Muscle of back (tissue), 3 donors: ENCODE measurements at regions not wholly inside any gene's neighbourhood (a gene's known extent, or its start where the extent isn't known, plus 50 kb on each side); places are given as distances from the start of the nearest gene placed in this dataset.

ENCODE experiments used
- DNase-seq, 3 donors: peaks; one replicate each; pipeline versions ENCODE4 v3.0.0 to v3.0.0-alpha.2; 2013

GRCh38 chr1:181142096-181142958 lies 53.8 kb downstream of the IER5 start:
- DNase-seq, result peak; percentile 80 to 95 (median 91)

DNA sequence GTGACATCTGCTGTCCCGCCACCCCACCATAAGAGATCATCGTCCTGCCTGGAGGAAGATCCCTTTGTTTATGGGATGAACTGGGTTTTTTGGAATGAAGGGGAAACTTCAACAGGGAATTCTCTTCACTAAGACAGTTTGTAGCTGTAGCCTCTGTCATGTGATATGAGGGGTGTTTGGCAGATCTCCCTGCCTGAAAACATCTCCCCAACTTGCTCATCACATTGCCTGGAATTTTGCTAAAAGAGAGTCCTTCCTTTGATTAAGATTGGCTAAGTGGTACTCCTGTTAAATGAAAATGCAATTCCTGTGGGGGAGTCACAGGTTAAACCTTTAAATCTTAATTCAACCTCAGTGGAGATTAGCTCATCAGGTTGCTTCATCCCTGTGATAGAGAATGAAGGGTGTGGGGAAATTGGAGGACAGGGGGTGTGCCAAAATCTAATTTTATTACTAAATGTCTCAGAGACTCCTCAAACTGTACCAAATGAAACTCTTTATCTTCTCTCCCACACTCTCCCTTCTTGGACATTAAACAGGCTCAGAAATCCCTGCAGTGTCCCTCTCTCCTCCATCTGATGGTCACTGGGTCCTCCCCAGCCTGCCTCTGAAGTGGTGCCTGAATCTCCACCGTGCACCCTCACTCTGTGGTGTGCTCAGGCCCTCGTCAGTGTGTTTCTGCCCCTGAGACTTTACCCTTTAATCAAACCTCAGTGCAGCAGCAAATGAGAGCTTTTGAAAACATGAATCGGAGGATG lies 54.8 kb downstream of the IER5 start:
- DNase-seq, result no peak

DNA sequence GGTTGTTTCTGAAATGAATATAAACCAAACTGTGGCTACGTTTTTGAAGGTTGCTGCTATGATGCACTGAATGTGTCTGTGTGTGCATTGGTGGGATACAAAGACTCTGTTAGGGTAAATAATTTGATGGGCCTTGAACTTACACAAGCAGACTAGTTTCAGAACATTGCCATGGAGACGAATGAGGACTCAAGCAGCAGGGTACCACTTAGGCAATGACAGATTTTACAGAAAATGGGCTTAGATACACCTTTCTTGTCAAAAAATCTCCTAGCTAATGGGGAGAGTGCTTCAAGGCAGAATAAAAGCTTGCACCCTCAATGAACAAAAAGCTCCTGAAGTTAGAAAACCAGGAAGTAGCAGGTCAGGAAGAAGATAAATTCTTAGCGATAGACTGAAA lies 55.7 kb downstream of the IER5 start:
- no peak for DNase-seq

DNA sequence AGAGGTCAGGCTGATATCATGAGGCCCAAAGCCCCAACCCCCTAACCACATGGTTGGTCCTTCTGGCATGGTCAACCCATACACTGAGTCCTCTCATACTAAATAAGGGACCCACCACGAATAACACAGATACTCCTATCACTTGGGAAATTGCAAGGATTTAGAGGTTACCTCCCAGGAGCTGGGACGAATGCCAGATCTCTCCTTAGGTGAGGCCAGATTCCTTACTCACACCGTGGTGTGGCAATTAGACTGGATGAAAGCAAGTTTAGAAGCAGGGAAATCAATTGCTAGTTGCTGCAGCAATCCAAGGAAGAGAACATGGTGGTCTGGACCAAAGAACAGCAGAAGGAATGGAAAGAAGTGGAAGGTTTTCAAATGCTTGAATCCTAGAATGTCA lies 60.1 kb downstream of the IER5 start:
- DNase-seq, result no peak

DNA sequence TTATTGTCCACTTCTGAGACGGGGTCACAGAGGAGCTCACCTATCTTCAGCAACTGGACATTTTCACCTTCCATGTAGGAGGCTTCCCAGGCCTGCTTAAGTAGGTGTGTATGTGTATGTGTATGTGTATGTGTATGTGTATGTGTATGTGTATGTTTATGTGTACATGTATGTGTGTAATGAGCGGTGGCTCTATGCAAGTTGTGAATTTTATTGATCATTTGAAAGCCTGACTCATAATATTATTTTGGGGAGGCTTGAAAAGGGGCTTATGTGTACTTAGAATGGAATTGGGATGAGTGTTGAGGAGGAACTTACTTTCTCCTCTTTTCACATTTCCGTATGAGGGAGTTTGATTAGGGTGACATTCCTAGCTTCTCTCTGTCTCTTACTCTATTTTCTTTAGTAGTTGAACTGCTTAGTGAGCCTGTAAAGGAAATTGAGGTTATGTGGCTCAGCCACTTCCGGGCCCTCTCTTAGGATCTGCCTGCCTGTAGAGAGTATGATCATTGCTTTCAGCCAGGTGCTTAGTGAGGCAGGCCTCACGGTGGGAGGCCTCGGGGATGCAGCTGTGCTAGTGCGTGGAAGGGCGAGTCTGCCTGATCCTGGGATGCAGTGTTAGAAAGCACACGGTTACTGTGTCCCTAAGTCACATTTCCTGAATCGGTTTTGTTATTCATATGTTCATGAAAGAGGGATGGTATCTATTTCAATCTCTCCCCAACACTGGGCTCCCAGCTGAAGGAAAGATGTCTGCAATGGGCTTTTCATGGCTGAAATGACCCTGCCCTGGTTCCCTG lies 61.0 kb downstream of the IER5 start:
- peak in 1 of 3 donors; percentile 34 for DNase-seq

GRCh38 chr1:181150273-181150672 lies 61.8 kb downstream of the IER5 start:
- DNase-seq, result no peak

- DNase-seq, result no peak
These were observed 62.3 kb downstream of the IER5 start for GRCh38 chr1:181150842-181151241.

DNA sequence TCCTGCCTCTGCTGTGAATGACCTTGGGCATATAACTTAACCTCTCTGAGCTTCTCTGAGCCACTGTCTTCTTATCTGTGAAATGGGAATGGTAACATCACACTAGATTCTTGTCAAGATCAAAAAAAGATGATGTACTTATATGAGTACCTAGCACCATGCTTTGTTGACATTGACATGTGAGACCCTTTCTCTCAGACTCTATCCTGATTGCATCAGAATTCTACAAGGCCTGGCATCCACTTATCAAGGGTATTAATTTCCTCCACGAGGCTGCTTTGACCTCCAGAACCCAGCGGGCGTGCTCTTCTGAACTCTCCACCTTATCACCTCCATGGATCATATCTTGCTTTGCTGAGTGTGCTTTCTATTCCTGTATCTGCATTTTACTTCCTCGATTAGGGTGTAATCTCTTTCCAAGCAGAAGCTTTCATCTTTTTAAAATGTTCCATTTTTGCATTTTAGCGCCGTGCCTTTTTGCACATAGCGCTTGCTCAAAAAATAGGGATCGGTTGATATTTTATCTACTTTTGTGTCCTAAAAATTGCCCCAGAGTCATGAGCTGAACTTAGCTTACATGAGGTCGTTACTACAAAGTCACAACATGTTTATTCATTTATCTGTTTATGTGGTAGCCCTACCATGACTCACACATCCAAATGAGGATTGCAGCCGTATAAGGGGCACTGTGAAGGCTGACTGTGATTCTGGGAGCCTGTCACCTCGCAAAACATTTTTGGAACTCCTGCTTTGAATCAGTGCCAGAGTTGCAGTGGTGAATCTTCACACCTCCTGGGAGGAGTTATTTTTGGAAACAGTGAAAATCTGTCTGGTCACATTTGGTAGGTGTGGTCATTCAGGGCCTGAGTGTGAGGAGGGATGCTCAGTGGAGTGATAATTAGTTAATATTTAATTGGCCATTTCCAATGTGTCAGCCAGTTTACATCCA lies 63.2 kb downstream of the IER5 start:
- peak; percentile 44 to 63 (median 46) for DNase-seq

DNA sequence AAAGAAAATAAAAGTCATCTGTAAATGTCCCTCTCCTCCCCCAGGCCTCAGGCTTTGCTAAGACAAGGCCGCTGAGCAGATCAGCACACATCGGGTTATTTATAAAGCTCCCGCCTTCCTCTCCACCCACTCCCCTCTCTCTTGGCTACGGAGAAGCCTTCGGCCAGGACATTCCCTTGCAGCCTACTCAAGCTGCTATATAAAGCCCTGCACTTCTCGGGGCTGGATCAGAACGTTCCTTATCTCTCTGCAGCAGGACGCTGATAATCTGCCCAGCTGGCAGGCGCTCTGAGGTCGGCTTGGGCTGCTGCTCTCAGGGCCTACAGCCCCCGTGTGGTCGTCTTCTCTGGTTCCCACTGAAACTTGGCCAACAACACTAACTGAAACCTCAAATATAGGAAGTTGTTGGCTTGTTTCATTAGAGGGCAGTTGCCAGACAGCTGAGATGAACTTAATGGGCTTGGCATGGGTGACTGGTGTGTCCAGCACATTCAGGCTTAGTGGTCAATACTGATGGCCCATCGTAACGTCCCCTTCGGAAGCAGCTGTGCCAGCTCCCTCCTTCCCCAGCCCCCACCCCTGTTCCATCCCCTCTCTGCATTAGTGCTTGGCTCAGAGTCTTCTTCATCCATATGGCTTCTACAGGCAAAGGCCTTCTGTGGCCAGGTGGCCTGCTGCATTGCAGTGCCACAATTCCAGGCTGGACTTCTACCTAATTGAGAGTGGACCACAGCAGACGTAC lies 64.6 kb downstream of the IER5 start:
- DNase-seq, result peak; percentile 81 to 89 (median 85)

GRCh38 chr1:181153634-181153961 lies 65.1 kb downstream of the IER5 start:
- no peak for DNase-seq

GRCh38 chr1:181155339-181155738 lies 66.8 kb downstream of the IER5 start:
- no peak for DNase-seq

- DNase-seq, result no peak
These were observed 71.1 kb downstream of the IER5 start for GRCh38 chr1:181159451-181160140.

DNA sequence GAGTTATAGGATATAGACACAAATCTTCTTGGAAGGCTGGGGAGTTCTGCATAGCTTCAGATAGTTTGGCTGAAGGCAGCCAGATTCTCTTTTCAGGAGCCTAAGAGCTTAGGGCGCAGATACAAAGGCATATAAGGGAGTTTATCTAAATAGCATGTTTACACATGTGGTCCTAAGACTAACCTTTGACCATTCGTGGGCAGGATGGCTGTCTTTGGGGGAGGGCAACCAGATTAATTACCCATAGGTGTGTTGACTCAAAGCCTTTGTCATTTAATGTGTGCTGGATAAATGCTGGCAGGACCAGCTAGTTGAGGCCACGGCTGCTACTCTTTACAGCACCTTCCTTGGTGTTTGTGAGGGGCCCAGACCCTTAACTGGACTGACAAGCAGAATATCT lies 71.8 kb downstream of the IER5 start:
- DNase-seq, result no peak

DNA sequence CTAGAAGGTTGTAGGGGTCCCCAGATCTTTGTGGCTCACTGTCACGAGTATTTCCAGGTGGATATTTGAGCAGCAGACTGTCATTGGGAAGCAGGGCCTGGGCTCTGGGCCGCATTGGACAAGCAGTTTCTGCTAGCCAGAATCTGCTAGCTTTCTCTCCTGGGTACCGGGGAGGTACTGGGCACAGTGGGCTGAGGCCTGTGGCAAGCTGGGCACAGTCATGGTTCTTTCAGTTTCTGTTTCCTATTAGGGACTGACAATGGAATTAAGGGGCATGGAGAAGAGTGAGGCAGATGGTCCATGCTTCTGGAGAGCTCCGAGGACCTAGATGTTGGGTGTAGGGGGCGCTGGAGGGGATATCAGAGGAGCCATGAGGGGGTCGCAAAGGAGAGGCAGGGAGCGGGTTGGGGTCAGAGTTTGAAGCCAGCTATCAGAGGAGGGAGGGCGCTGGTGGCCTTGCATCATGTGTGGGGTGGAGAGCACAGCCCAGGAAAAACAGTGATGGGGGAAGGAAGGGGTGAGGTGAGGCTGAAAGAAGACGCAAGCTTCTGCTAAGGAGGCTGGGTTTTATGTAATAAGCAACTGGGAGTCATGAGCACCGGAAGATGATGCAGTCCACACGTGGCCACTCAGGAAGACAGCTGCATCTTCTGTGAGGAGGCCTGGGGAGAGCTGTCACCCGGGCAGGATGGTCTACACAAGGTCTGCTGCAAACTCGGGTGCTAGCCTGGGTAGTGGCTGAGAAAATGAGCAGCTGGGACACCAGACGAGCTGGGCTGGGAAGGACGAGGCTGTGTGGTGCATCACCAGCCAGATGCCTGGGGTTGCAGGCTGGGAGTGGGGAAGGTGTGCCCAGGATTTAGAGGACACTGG lies 72.7 kb downstream of the IER5 start:
- DNase-seq, result no peak

DNA sequence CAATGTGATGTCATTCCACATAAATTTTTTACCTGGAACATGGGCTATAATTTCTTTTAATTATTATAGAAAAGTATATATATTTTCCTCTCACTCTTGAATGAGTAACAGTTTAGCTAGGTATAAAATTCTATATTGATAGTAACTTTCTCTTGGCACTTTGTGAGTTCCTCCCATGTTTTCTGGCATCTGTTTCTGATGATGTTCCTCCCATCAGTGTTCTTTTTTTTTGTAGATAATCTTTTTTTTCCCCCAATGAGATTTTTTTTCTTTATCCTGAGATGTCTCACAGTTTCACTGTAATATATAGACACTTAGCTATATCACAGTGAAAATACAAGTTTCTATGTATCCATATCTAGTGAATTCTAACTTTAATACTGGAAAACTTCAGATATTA lies 75.2 kb downstream of the IER5 start:
- DNase-seq, result no peak

DNA sequence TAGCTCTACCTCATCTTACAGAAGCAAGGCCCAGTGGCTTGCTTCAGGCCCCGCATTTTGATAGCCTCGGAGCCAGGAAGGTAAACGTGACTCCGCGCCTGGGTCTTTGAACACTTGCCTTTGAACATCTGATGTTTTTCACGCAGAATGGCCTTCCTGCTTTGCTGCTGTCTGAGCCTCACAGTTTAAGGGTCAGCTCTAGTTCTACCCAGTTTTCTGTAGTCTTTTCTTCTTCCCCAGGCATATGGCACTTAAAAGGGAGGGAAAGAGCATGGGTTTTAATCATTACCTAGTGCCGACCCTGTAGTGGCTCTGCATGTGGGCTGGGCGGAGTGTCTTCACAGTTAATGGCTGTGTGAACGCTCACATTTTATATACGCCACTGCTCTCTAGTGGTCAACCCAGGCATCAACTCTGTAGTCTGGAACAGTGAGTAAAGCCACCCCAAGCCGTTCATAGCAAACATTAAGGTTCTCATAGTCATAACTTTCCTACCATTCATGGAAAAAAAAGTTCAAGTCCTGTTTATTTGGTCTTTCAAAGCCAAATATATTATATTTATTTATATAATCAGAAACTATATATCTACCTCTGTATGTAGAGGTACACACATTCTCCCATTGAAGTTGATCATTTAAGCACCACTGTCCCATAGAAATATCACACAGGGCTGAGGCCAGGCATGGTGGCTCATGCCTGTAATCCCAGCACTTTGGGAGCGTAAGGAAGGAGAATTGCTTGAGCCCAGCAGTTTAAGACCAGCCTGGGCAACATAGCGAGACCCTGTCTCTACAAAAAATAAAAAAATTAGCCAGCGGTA lies 78.1 kb downstream of the IER5 start:
- DNase-seq, result peak; percentile 69 to 85 (median 75)

- no peak for DNase-seq
These were observed 80.9 kb downstream of the IER5 start for GRCh38 chr1:181169281-181169865.

GRCh38 chr1:181170194-181170593 lies 81.7 kb downstream of the IER5 start:
- DNase-seq, result no peak
